Stimulated activated memory B cell treated with anti-CD40 and anti-IgM and Interleukin-4, amounts not matched to agents 10 μg/mL and 1 μg/mL and 100 μg/mL, for 72 hours (primary cell): ENCODE measurements at regions not wholly inside any gene's neighbourhood (a gene's known extent, or its start where the extent isn't known, plus 50 kb on each side); places are given as distances from the start of the nearest gene placed in this dataset.

Source experiments
- ATAC-seq: fragments of 150-1000 bp; cut with Tn5 transposase; 2 replicates; pipeline ENCODE4 v1.10.0; 2021
- H3K27ac Mint-ChIP-seq: one replicate; pipeline ENCODE4 v1.8.0; 2022; ENCODE audit warnings: mild to moderate bottlenecking, mixed read lengths
- H3K27me3 Mint-ChIP-seq: one replicate; pipeline ENCODE4 v1.8.0; 2022; ENCODE audit warnings: mixed read lengths
- H3K36me3 Mint-ChIP-seq: one replicate; pipeline ENCODE4 v1.8.0; 2022; ENCODE audit warnings: mixed read lengths
- H3K4me1 Mint-ChIP-seq: one replicate; pipeline ENCODE4 v1.8.0; 2022; ENCODE audit warnings: mixed read lengths
- H3K4me3 Mint-ChIP-seq: one replicate; pipeline ENCODE4 v1.8.0; 2022; ENCODE audit warnings: mild to moderate bottlenecking, moderate library complexity, mixed read lengths
- H3K9me3 Mint-ChIP-seq: one replicate; pipeline ENCODE4 v1.8.0; 2022; ENCODE audit warnings: mixed read lengths

GRCh38 chr6:33936886-33937285, 133.1 kb upstream of the MLN start:
- Mint-ChIP-seq H3K4me1 (peaks cover 5% of the 10 kb centered on the region), H3K27ac (no peak overlapping the region), H3K9me3 (no peaks in the 10 kb centered on the region), H3K36me3 (no peaks in the 10 kb centered on the region), H3K4me3 (no peak overlapping the region), H3K27me3 (peaks cover 38% of the 10 kb centered on the region)
- ATAC-seq, result no peak

- Mint-ChIP-seq H3K36me3 (no peaks in the 10 kb centered on the region), H3K27me3 (peaks cover 36% of the 10 kb centered on the region), H3K4me3 (no peak overlapping the region), H3K4me1 (peaks cover 12% of the 10 kb centered on the region), H3K27ac (no peak overlapping the region), H3K9me3 (no peaks in the 10 kb centered on the region)
- no peak for ATAC-seq
Measured at GRCh38 chr6:33935439-33936080, 131.8 kb upstream of the MLN start.

GRCh38 chr6:33934731-33935270, 131.0 kb upstream of the MLN start:
- H3K4me1 Mint-ChIP-seq, result peaks cover 19% of the 10 kb centered on the region
- no peak overlapping the region for H3K4me3 Mint-ChIP-seq
- no peak for ATAC-seq
- no peaks in the 10 kb centered on the region for H3K9me3 Mint-ChIP-seq
- H3K27me3 Mint-ChIP-seq, result peaks cover 36% of the 10 kb centered on the region
- H3K27ac Mint-ChIP-seq, result no peak overlapping the region
- no peaks in the 10 kb centered on the region for H3K36me3 Mint-ChIP-seq

GRCh38 chr6:33933101-33933500, 129.3 kb upstream of the MLN start:
- Mint-ChIP-seq H3K4me3 (no peak overlapping the region), H3K4me1 (peaks cover 25% of the 10 kb centered on the region)

GRCh38 chr6:33931799-33932198, 128.0 kb upstream of the MLN start:
- Mint-ChIP-seq H3K36me3 (no peaks in the 10 kb centered on the region), H3K9me3 (no peaks in the 10 kb centered on the region), H3K27ac (peak overlapping the region; percentile 78), H3K4me3 (no peak overlapping the region), H3K27me3 (peaks cover 18% of the 10 kb centered on the region), H3K4me1 (peaks cover 25% of the 10 kb centered on the region)
- ATAC-seq, result no peak

More at GRCh38 chr6:33933101-33933500, 129.3 kb upstream of the MLN start:
- no peak for ATAC-seq
- Mint-ChIP-seq H3K36me3 (no peaks in the 10 kb centered on the region), H3K27me3 (peaks cover 19% of the 10 kb centered on the region), H3K9me3 (no peaks in the 10 kb centered on the region), H3K27ac (no peak overlapping the region)

- Mint-ChIP-seq H3K36me3 (no peaks in the 10 kb centered on the region), H3K27ac (peak overlapping the region; percentile 78), H3K4me1 (peaks cover 20% of the 10 kb centered on the region), H3K27me3 (peaks cover 26% of the 10 kb centered on the region), H3K9me3 (no peaks in the 10 kb centered on the region), H3K4me3 (no peak overlapping the region)
- peak; percentile 73 for ATAC-seq
Measured at GRCh38 chr6:33929575-33930288, 125.9 kb upstream of the MLN start.

GRCh38 chr6:33927616-33928015, 123.8 kb upstream of the MLN start:
- Mint-ChIP-seq H3K27ac (no peak overlapping the region), H3K27me3 (peaks cover 36% of the 10 kb centered on the region), H3K4me1 (peaks cover 20% of the 10 kb centered on the region), H3K4me3 (no peak overlapping the region), H3K9me3 (no peaks in the 10 kb centered on the region), H3K36me3 (no peaks in the 10 kb centered on the region)
- no peak for ATAC-seq

GRCh38 chr6:33927112-33927511, 123.3 kb upstream of the MLN start:
- no peak for ATAC-seq
- peaks cover 20% of the 10 kb centered on the region for H3K4me1 Mint-ChIP-seq
- no peak overlapping the region for H3K27ac Mint-ChIP-seq
- H3K36me3 Mint-ChIP-seq, result no peaks in the 10 kb centered on the region
- no peak overlapping the region for H3K4me3 Mint-ChIP-seq
- H3K27me3 Mint-ChIP-seq, result peaks cover 36% of the 10 kb centered on the region
- no peaks in the 10 kb centered on the region for H3K9me3 Mint-ChIP-seq

GRCh38 chr6:33926451-33926850, 122.6 kb upstream of the MLN start:
- H3K9me3 Mint-ChIP-seq, result no peaks in the 10 kb centered on the region
- no peak for ATAC-seq
- no peak overlapping the region for H3K4me3 Mint-ChIP-seq
- H3K27ac Mint-ChIP-seq, result no peak overlapping the region
- no peaks in the 10 kb centered on the region for H3K36me3 Mint-ChIP-seq
- H3K27me3 Mint-ChIP-seq, result peaks cover 34% of the 10 kb centered on the region
- peaks cover 20% of the 10 kb centered on the region for H3K4me1 Mint-ChIP-seq

GRCh38 chr6:33925936-33926335, 122.1 kb upstream of the MLN start:
- H3K36me3 Mint-ChIP-seq, result no peaks in the 10 kb centered on the region
- H3K4me3 Mint-ChIP-seq, result no peak overlapping the region
- H3K27me3 Mint-ChIP-seq, result peaks cover 29% of the 10 kb centered on the region
- H3K27ac Mint-ChIP-seq, result no peak overlapping the region
- no peak for ATAC-seq
- no peaks in the 10 kb centered on the region for H3K9me3 Mint-ChIP-seq
- H3K4me1 Mint-ChIP-seq, result peaks cover 17% of the 10 kb centered on the region

GRCh38 chr6:33925210-33925609, 121.4 kb upstream of the MLN start:
- H3K36me3 Mint-ChIP-seq, result no peaks in the 10 kb centered on the region
- H3K4me1 Mint-ChIP-seq, result peaks cover 11% of the 10 kb centered on the region
- peaks cover 21% of the 10 kb centered on the region for H3K27me3 Mint-ChIP-seq
- H3K9me3 Mint-ChIP-seq, result no peaks in the 10 kb centered on the region
- no peak for ATAC-seq
- no peak overlapping the region for H3K27ac Mint-ChIP-seq
- H3K4me3 Mint-ChIP-seq, result no peak overlapping the region

GRCh38 chr6:33924681-33925080, 120.9 kb upstream of the MLN start:
- no peaks in the 10 kb centered on the region for H3K36me3 Mint-ChIP-seq

GRCh38 chr6:33923857-33924514, 120.2 kb upstream of the MLN start:
- H3K27me3 Mint-ChIP-seq, result peaks cover 28% of the 10 kb centered on the region
- ATAC-seq, result no peak
- H3K27ac Mint-ChIP-seq, result no peak overlapping the region
- H3K9me3 Mint-ChIP-seq, result no peaks in the 10 kb centered on the region
- H3K4me1 Mint-ChIP-seq, result no peaks in the 10 kb centered on the region
- H3K4me3 Mint-ChIP-seq, result no peak overlapping the region
- H3K36me3 Mint-ChIP-seq, result no peaks in the 10 kb centered on the region

More at GRCh38 chr6:33924681-33925080, 120.9 kb upstream of the MLN start:
- Mint-ChIP-seq H3K4me3 (no peak overlapping the region), H3K27me3 (peaks cover 22% of the 10 kb centered on the region), H3K27ac (no peak overlapping the region), H3K4me1 (peaks cover 5% of the 10 kb centered on the region), H3K9me3 (no peaks in the 10 kb centered on the region)
- ATAC-seq, result peak; percentile 20

GRCh38 chr6:33921745-33922144, 117.9 kb upstream of the MLN start:
- Mint-ChIP-seq H3K27ac (no peak overlapping the region), H3K4me3 (no peak overlapping the region), H3K4me1 (no peaks in the 10 kb centered on the region), H3K27me3 (peaks cover 28% of the 10 kb centered on the region), H3K36me3 (no peaks in the 10 kb centered on the region), H3K9me3 (no peaks in the 10 kb centered on the region)
- ATAC-seq, result no peak

GRCh38 chr6:33918175-33918695, 114.4 kb upstream of the MLN start:
- Mint-ChIP-seq H3K4me1 (peaks cover 15% of the 10 kb centered on the region), H3K27ac (no peak overlapping the region), H3K4me3 (no peak overlapping the region), H3K27me3 (peaks cover 17% of the 10 kb centered on the region), H3K36me3 (no peaks in the 10 kb centered on the region), H3K9me3 (no peaks in the 10 kb centered on the region)
- ATAC-seq, result no peak
